ENCODE measurements at regions not wholly inside any gene's neighbourhood (a gene's known extent, or its start where the extent isn't known, plus 50 kb on each side); places are given as distances from the start of the nearest gene placed in this dataset.

DNA sequence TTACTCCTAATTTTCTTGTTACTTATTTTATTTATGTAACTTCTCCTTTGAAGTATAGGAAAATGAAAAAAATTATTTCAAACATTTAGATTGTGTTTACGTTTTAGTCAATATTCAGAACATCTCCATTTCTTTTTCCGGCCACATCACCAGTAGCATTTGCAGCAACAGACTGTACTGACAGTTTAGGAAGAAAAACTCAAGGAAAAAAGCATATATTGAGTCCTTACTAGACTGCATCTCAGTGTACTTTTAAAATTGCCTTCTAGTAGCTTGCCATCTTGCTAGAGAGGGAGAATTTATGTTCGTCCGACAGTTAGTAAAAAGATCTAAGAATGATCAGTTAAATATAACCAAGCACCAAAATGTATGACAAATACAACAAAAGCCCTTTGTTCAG, 625.0 kb upstream of the MIS18BP1 start:
- Histone ChIP-seq H3K27ac (ENCODE audit: low read depth in 1 of 2, low read length in 2 of 2) (no peak overlapping the region), H3K9ac (ENCODE audit: insufficient read depth, low read length, poor library complexity, severe bottlenecking) (no peak overlapping the region), H2AFZ (ENCODE audit: insufficient read depth, low read depth, low read length, poor library complexity, severe bottlenecking) (no peak overlapping the region), H3K4me3 (replicated peaks in 1 of 3; ENCODE audit: low read depth in 2 of 3, low read length in 3 of 3) (no peak overlapping the region), H3K4me2 (replicated peaks; ENCODE audit: extremely low read depth, low read length, poor library complexity, severe bottlenecking) (no peak overlapping the region), H3K79me2 (ENCODE audit: insufficient read depth, low read length) (no peaks in the 10 kb centered on the region), H3K4me1 (ENCODE audit: control insufficient read depth in 1 of 2, insufficient read depth in 2 of 2, low read length in 2 of 2) (no peaks in the 10 kb centered on the region), H3K27me3 (ENCODE audit: control insufficient read depth in 2 of 2, insufficient read depth in 2 of 2, low read length in 2 of 2) (no peaks in the 10 kb centered on the region), H3K36me3 (replicated peaks in 1 of 2; ENCODE audit: control insufficient read depth in 1 of 2, insufficient read depth in 2 of 2, low read length in 2 of 2) (no peaks in the 10 kb centered on the region), H4K20me1 (ENCODE audit: insufficient read depth, low read length) (no peaks in the 10 kb centered on the region), H3K9me3 (replicated peaks in 1 of 2; ENCODE audit: control insufficient read depth in 1 of 2, insufficient read depth in 1 of 2, low read length in 2 of 2) (peaks cover 0 to 13% of the 10 kb centered on the region in 2 donors)
- DNase-seq: no peak
- H3K9me3 Mint-ChIP-seq: peaks cover 0 to 16% (median 7%) of the 10 kb centered on the region in 7 donors
- intact Hi-C loops (cut with micrococcal nuclease): no loop called here
- no peak overlapping the region for H3K4me3 Mint-ChIP-seq
- no peaks in the 10 kb centered on the region for H3K27me3 Mint-ChIP-seq (ENCODE audit: low read depth in 3 of 3)
- H3K36me3 Mint-ChIP-seq: no peaks in the 10 kb centered on the region
- H3K4me1 Mint-ChIP-seq: no peaks in the 10 kb centered on the region
- H3K27ac Mint-ChIP-seq: no peak overlapping the region
- TF ChIP-seq, protein P1, sequence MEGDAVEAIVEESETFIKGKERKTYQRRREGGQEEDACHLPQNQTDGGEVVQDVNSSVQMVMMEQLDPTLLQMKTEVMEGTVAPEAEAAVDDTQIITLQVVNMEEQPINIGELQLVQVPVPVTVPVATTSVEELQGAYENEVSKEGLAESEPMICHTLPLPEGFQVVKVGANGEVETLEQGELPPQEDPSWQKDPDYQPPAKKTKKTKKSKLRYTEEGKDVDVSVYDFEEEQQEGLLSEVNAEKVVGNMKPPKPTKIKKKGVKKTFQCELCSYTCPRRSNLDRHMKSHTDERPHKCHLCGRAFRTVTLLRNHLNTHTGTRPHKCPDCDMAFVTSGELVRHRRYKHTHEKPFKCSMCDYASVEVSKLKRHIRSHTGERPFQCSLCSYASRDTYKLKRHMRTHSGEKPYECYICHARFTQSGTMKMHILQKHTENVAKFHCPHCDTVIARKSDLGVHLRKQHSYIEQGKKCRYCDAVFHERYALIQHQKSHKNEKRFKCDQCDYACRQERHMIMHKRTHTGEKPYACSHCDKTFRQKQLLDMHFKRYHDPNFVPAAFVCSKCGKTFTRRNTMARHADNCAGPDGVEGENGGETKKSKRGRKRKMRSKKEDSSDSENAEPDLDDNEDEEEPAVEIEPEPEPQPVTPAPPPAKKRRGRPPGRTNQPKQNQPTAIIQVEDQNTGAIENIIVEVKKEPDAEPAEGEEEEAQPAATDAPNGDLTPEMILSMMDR (IDR thresholded peaks at IDR 0.05): no peak
- no CpG with 5 or more reads among the region's 4 CpGs for WGBS (ENCODE audit: insufficient coverage)

DNA sequence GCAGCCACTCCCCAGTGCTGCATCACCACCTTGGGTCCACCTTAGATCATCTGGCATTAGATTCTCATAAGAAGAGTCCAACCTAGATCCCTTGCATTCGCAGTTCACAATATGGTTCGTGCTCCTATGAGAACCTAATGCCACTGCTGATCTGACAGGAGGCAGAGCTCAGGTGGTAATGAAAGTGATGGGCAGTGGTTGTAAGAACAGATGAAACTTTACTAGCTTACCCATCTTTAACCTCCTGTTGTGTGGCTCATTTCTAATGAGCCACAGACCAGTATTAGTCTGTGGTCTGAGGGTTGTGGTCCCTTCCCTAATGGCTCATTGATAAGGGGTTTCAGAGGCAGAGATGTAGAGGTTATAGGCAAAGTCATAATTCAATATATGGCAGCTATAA, 615.9 kb upstream of the MIS18BP1 start:
- intact Hi-C loops (cut with micrococcal nuclease): no loop called here
- no peak overlapping the region for H3K4me3 ChIP-seq (replicated peaks in 1 of 3; ENCODE audit: low read depth in 2 of 3, low read length in 3 of 3)
- no peaks in the 10 kb centered on the region for H3K36me3 Mint-ChIP-seq
- H3K36me3 ChIP-seq (replicated peaks in 1 of 2; ENCODE audit: control insufficient read depth in 1 of 2, insufficient read depth in 2 of 2, low read length in 2 of 2): no peaks in the 10 kb centered on the region
- H3K27me3 ChIP-seq (ENCODE audit: control insufficient read depth in 2 of 2, insufficient read depth in 2 of 2, low read length in 2 of 2): no peaks in the 10 kb centered on the region
- WGBS (ENCODE audit: insufficient coverage): no CpG with 5 or more reads among the region's 2 CpGs
- H3K9ac ChIP-seq (ENCODE audit: insufficient read depth, low read length, poor library complexity, severe bottlenecking): no peak overlapping the region
- no peaks in the 10 kb centered on the region for H3K4me1 ChIP-seq (ENCODE audit: control insufficient read depth in 1 of 2, insufficient read depth in 2 of 2, low read length in 2 of 2)
- no peaks in the 10 kb centered on the region for H3K4me1 Mint-ChIP-seq
- peaks cover 12 to 15% of the 10 kb centered on the region in 2 donors for H3K9me3 ChIP-seq (replicated peaks in 1 of 2; ENCODE audit: control insufficient read depth in 1 of 2, insufficient read depth in 1 of 2, low read length in 2 of 2)
- DNase-seq: no peak
- no peak overlapping the region for H3K4me3 Mint-ChIP-seq
- H3K4me2 ChIP-seq (replicated peaks; ENCODE audit: extremely low read depth, low read length, poor library complexity, severe bottlenecking): no peak overlapping the region
- H3K27me3 Mint-ChIP-seq (ENCODE audit: low read depth in 3 of 3): no peaks in the 10 kb centered on the region
- no peak overlapping the region for H2AFZ ChIP-seq (ENCODE audit: insufficient read depth, low read depth, low read length, poor library complexity, severe bottlenecking)
- peaks cover 0 to 28% (median 13%) of the 10 kb centered on the region in 7 donors for H3K9me3 Mint-ChIP-seq
- H4K20me1 ChIP-seq (ENCODE audit: insufficient read depth, low read length): no peaks in the 10 kb centered on the region
- no peak overlapping the region for H3K27ac Mint-ChIP-seq
- TF ChIP-seq, protein P1 (IDR thresholded peaks at IDR 0.05): no peak
- H3K79me2 ChIP-seq (ENCODE audit: insufficient read depth, low read length): no peaks in the 10 kb centered on the region
- H3K27ac ChIP-seq (ENCODE audit: low read depth in 1 of 2, low read length in 2 of 2): no peak overlapping the region

Data from CD14-positive monocyte (primary cell).